ENCODE measurements at regions not wholly inside any gene's neighbourhood (a gene's known extent, or its start where the extent isn't known, plus 50 kb on each side); places are given as distances from the start of the nearest gene placed in this dataset.

- DNase-seq (ENCODE audit: low spot score) = no peak
- intact Hi-C loops (cut with DNase I) = no loop called here
Measured at GRCh38 chr2:149921911-149922616, 334.5 kb upstream of the MMADHC start.

GRCh38 chr2:149920389-149920788 lies 332.8 kb upstream of the MMADHC start:
- DNase-seq (ENCODE audit: low spot score) = no peak
- intact Hi-C loops (cut with DNase I) = no loop called here

GRCh38 chr2:149915151-149915550 lies 327.6 kb upstream of the MMADHC start:
- intact Hi-C loops (cut with DNase I) = no loop called here

GRCh38 chr2:149908726-149909683 lies 321.4 kb upstream of the MMADHC start:
- DNase-seq (ENCODE audit: low spot score) = no peak
- intact Hi-C loops (cut with DNase I) = no loop called here

More at GRCh38 chr2:149915151-149915550, 327.6 kb upstream of the MMADHC start:
- no peak for DNase-seq (ENCODE audit: low spot score)

GRCh38 chr2:149906886-149907285 lies 319.3 kb upstream of the MMADHC start:
- intact Hi-C loops (cut with DNase I) = no loop called here
- no peak for DNase-seq (ENCODE audit: low spot score)

- intact Hi-C loops (cut with DNase I) = no loop called here
- no peak for DNase-seq (ENCODE audit: low spot score)
Measured at GRCh38 chr2:149904352-149905175, 317.0 kb upstream of the MMADHC start.

GRCh38 chr2:149903626-149904025 lies 316.1 kb upstream of the MMADHC start:
- no peak for DNase-seq (ENCODE audit: low spot score)
- intact Hi-C loops (cut with DNase I) = no loop called here

- no peak for DNase-seq (ENCODE audit: low spot score)
Measured at GRCh38 chr2:149902081-149902480, 314.5 kb upstream of the MMADHC start.

GRCh38 chr2:149901231-149901859 lies 313.8 kb upstream of the MMADHC start:
- no peak for DNase-seq (ENCODE audit: low spot score)
- intact Hi-C loops (cut with DNase I) = no loop called here

More at GRCh38 chr2:149902081-149902480, 314.5 kb upstream of the MMADHC start:
- intact Hi-C loops (cut with DNase I) = no loop called here

- intact Hi-C loops (cut with DNase I) = no loop called here
Measured at GRCh38 chr2:149899390-149899789, 311.8 kb upstream of the MMADHC start.

GRCh38 chr2:149894760-149895159 lies 307.2 kb upstream of the MMADHC start:
- intact Hi-C loops (cut with DNase I) = no loop called here
- no peak for DNase-seq (ENCODE audit: low spot score)

More at GRCh38 chr2:149899390-149899789, 311.8 kb upstream of the MMADHC start:
- DNase-seq (ENCODE audit: low spot score) = no peak

GRCh38 chr2:149894226-149894625 lies 306.7 kb upstream of the MMADHC start:
- intact Hi-C loops (cut with DNase I) = no loop called here
- no peak for DNase-seq (ENCODE audit: low spot score)

- intact Hi-C loops (cut with DNase I) = no loop called here
- DNase-seq (ENCODE audit: low spot score) = no peak
Measured at GRCh38 chr2:149892563-149892962, 305.0 kb upstream of the MMADHC start.

- intact Hi-C loops (cut with DNase I) = no loop called here
- no peak for DNase-seq (ENCODE audit: low spot score)
Measured at GRCh38 chr2:149885946-149886345, 298.4 kb upstream of the MMADHC start.

GRCh38 chr2:149885468-149885867 lies 297.9 kb upstream of the MMADHC start:
- DNase-seq (ENCODE audit: low spot score) = no peak
- intact Hi-C loops (cut with DNase I) = no loop called here

- intact Hi-C loops (cut with DNase I) = no loop called here
- DNase-seq (ENCODE audit: low spot score) = no peak
Measured at GRCh38 chr2:149884871-149885270, 297.3 kb upstream of the MMADHC start.

- intact Hi-C loops (cut with DNase I) = no loop called here
Measured at GRCh38 chr2:149877913-149878312, 290.3 kb upstream of the MMADHC start.

GRCh38 chr2:149877074-149877473 lies 289.5 kb upstream of the MMADHC start:
- DNase-seq (ENCODE audit: low spot score) = no peak

More at GRCh38 chr2:149877913-149878312, 290.3 kb upstream of the MMADHC start:
- DNase-seq (ENCODE audit: low spot score) = no peak

GRCh38 chr2:149873936-149874335 lies 286.4 kb upstream of the MMADHC start:
- intact Hi-C loops (cut with DNase I) = no loop called here
- no peak for DNase-seq (ENCODE audit: low spot score)

More at GRCh38 chr2:149877074-149877473, 289.5 kb upstream of the MMADHC start:
- intact Hi-C loops (cut with DNase I) = no loop called here
